ENCODE measurements at regions not wholly inside any gene's neighbourhood (a gene's known extent, or its start where the extent isn't known, plus 50 kb on each side); places are given as distances from the start of the nearest gene placed in this dataset.

DNA sequence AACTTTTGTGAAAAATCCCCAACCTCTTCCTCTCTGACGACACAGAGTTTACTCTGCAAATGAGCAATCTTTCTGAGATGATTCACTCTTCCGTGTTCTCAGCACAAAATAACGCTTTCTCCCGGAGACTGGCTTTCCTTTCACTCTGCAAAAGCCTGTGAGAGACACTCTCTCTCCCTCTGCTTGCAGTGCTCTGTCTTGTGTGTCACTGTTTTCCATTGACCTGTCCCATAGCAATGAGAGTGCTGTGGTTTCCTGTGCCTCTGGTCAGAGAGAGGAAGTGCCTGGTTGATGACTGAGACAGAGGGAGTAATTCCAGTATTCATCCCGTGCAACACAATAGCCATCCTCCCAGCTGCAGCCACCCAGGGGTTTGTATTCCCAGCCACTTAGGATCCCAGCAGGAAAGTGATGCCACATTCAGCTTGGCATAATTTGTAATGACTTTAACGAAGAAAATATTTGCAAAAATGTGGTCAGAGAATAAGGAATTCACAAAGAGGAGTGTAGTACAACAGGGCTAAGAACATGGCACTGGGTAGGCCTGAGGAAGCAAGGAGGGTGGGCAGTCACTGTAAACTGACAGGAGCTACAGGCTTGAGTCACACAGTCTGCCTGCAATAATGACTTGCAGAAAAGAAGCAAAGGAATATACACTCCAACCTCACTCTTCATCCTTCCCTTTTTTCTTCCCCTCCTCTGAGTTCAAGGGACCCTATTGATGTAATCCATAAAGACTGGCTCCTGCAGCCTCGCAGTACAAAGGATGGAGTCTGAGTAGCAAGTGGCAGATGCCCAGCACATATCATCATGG, 463.5 kb upstream of the RGMB start:
- Histone ChIP-seq H3K9me3 (ENCODE audit: insufficient read depth, low read depth, low read length) (no peaks in the 10 kb centered on the region), H3K4me1 (ENCODE audit: insufficient read depth, low read length) (peaks cover 52% of the 10 kb centered on the region), H3K79me2 (ENCODE audit: insufficient read depth, low read length) (no peaks in the 10 kb centered on the region), H3K36me3 (ENCODE audit: insufficient read depth, low read length) (no peaks in the 10 kb centered on the region), H3K4me3 (ENCODE audit: insufficient read depth, low read depth, low read length) (no peak overlapping the region), H4K20me1 (ENCODE audit: insufficient read depth, low read length) (no peaks in the 10 kb centered on the region), H3K27me3 (ENCODE audit: insufficient read depth, low read length) (no peaks in the 10 kb centered on the region), H3K4me2 (ENCODE audit: low read length) (peak overlapping the region; percentile 81), H3K27ac (ENCODE audit: low read depth, low read length) (peak overlapping the region; percentile 99), H2AFZ (ENCODE audit: low read depth, low read length) (no peak overlapping the region), H3K9ac (ENCODE audit: low read length) (peak overlapping the region; percentile 88)
- FAIRE-seq (peak; percentile 100), DNase-seq (ENCODE audit: low read depth) (peak; percentile 100)
- TF ChIP-seq, protein P1, sequence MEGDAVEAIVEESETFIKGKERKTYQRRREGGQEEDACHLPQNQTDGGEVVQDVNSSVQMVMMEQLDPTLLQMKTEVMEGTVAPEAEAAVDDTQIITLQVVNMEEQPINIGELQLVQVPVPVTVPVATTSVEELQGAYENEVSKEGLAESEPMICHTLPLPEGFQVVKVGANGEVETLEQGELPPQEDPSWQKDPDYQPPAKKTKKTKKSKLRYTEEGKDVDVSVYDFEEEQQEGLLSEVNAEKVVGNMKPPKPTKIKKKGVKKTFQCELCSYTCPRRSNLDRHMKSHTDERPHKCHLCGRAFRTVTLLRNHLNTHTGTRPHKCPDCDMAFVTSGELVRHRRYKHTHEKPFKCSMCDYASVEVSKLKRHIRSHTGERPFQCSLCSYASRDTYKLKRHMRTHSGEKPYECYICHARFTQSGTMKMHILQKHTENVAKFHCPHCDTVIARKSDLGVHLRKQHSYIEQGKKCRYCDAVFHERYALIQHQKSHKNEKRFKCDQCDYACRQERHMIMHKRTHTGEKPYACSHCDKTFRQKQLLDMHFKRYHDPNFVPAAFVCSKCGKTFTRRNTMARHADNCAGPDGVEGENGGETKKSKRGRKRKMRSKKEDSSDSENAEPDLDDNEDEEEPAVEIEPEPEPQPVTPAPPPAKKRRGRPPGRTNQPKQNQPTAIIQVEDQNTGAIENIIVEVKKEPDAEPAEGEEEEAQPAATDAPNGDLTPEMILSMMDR (IDR thresholded peaks at IDR 0.05; ENCODE audit: insufficient read depth, low read depth, low read length): no peak
- TF ChIP-seq EZH2 (IDR thresholded peaks at IDR 0.05; ENCODE audit: insufficient read depth, low read length): no peak
- no peaks in the 10 kb centered on the region for H3K36me3 Mint-ChIP-seq (ENCODE audit: low read depth, unreplicated experiment)
- H3K27ac Mint-ChIP-seq (ENCODE audit: unreplicated experiment): peak overlapping the region; percentile 98
- H3K4me3 Mint-ChIP-seq (ENCODE audit: unreplicated experiment): peak overlapping the region; percentile 18
- no peaks in the 10 kb centered on the region for H3K9me3 Mint-ChIP-seq (ENCODE audit: unreplicated experiment)
- H3K4me1 Mint-ChIP-seq (ENCODE audit: low read depth, unreplicated experiment): peaks cover 52% of the 10 kb centered on the region
- no peaks in the 10 kb centered on the region for H3K27me3 Mint-ChIP-seq (ENCODE audit: low read depth, unreplicated experiment)

DNA sequence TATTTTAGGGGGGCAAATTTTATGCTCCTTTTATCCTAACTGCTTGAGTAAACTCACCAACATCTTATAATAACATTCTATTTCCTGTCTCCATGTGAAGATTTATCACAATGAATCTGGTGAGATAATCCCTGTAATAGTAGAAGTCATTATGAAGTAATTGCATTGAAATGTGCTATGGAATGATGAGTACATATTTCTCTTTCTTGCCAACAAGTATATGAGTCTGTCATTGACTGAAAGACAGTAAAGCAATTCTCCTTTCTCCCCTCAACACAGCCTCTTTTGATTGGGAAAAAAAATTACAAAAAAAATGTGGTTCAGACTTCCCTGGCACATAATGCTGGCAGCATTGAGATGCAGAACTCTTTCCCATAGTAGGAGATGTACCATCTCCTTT, 459.2 kb upstream of the RGMB start:
- Histone ChIP-seq H4K20me1 (ENCODE audit: insufficient read depth, low read length) (no peaks in the 10 kb centered on the region), H3K4me2 (ENCODE audit: low read length) (peak overlapping the region; percentile 44), H3K79me2 (ENCODE audit: insufficient read depth, low read length) (no peaks in the 10 kb centered on the region), H3K4me3 (ENCODE audit: insufficient read depth, low read depth, low read length) (no peak overlapping the region), H3K36me3 (ENCODE audit: insufficient read depth, low read length) (no peaks in the 10 kb centered on the region), H3K4me1 (ENCODE audit: insufficient read depth, low read length) (peaks cover 31% of the 10 kb centered on the region), H3K27me3 (ENCODE audit: insufficient read depth, low read length) (no peaks in the 10 kb centered on the region), H3K9ac (ENCODE audit: low read length) (peak overlapping the region; percentile 82), H3K9me3 (ENCODE audit: insufficient read depth, low read depth, low read length) (no peaks in the 10 kb centered on the region), H3K27ac (ENCODE audit: low read depth, low read length) (peak overlapping the region; percentile 95), H2AFZ (ENCODE audit: low read depth, low read length) (no peak overlapping the region)
- Mint-ChIP-seq H3K4me3 (ENCODE audit: unreplicated experiment) (no peak overlapping the region), H3K27me3 (ENCODE audit: low read depth, unreplicated experiment) (no peaks in the 10 kb centered on the region), H3K27ac (ENCODE audit: unreplicated experiment) (peak overlapping the region; percentile 95), H3K4me1 (ENCODE audit: low read depth, unreplicated experiment) (peaks cover 39% of the 10 kb centered on the region), H3K9me3 (ENCODE audit: unreplicated experiment) (no peaks in the 10 kb centered on the region), H3K36me3 (ENCODE audit: low read depth, unreplicated experiment) (no peaks in the 10 kb centered on the region)
- FAIRE-seq (peak; percentile 100), DNase-seq (ENCODE audit: low read depth) (peak; percentile 91)
- no peak for TF ChIP-seq EZH2 (IDR thresholded peaks at IDR 0.05; ENCODE audit: insufficient read depth, low read length)

DNA sequence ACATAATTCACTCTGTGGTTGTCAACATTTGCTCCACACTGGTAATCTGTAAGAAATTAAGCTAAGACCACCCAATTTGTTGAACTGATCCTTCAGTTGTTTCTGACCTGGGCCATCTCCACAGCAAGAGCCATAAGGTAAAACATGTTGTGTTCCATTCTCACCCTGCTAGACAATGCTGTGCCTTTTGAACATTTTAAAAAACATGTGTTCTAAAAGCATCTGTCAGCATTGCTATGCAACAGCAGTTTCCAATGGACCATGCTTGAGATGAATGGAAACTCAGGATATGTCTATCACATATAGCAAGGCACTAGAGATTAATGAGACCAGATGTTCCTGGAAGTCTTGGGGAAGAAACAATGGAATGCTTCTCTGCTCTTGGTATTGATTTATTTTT, 455.1 kb upstream of the RGMB start:
- FAIRE-seq: peak; percentile 55
- H3K27me3 ChIP-seq (ENCODE audit: insufficient read depth, low read length): no peaks in the 10 kb centered on the region
- H3K9ac ChIP-seq (ENCODE audit: low read length): no peak overlapping the region
- no peak for DNase-seq (ENCODE audit: low read depth)
- no peaks in the 10 kb centered on the region for H3K79me2 ChIP-seq (ENCODE audit: insufficient read depth, low read length)
- no peaks in the 10 kb centered on the region for H4K20me1 ChIP-seq (ENCODE audit: insufficient read depth, low read length)
- no peak overlapping the region for H3K4me3 ChIP-seq (ENCODE audit: insufficient read depth, low read depth, low read length)
- H3K4me3 Mint-ChIP-seq (ENCODE audit: unreplicated experiment): no peak overlapping the region
- no peaks in the 10 kb centered on the region for H3K9me3 ChIP-seq (ENCODE audit: insufficient read depth, low read depth, low read length)
- H3K27ac ChIP-seq (ENCODE audit: low read depth, low read length): no peak overlapping the region
- no peak overlapping the region for H3K27ac Mint-ChIP-seq (ENCODE audit: unreplicated experiment)
- H3K36me3 ChIP-seq (ENCODE audit: insufficient read depth, low read length): no peaks in the 10 kb centered on the region
- no peaks in the 10 kb centered on the region for H3K36me3 Mint-ChIP-seq (ENCODE audit: low read depth, unreplicated experiment)
- H3K27me3 Mint-ChIP-seq (ENCODE audit: low read depth, unreplicated experiment): no peaks in the 10 kb centered on the region
- H2AFZ ChIP-seq (ENCODE audit: low read depth, low read length): no peak overlapping the region
- no peaks in the 10 kb centered on the region for H3K9me3 Mint-ChIP-seq (ENCODE audit: unreplicated experiment)
- peaks cover 25% of the 10 kb centered on the region for H3K4me1 Mint-ChIP-seq (ENCODE audit: low read depth, unreplicated experiment)
- H3K4me1 ChIP-seq (ENCODE audit: insufficient read depth, low read length): peaks cover 14% of the 10 kb centered on the region
- TF ChIP-seq, protein P1 (IDR thresholded peaks at IDR 0.05; ENCODE audit: insufficient read depth, low read depth, low read length): no peak
- no peak for TF ChIP-seq EZH2 (IDR thresholded peaks at IDR 0.05; ENCODE audit: insufficient read depth, low read length)
- no peak overlapping the region for H3K4me2 ChIP-seq (ENCODE audit: low read length)
